ENCODE measurements at regions not wholly inside any gene's neighbourhood (a gene's known extent, or its start where the extent isn't known, plus 50 kb on each side); places are given as distances from the start of the nearest gene placed in this dataset.

DNA sequence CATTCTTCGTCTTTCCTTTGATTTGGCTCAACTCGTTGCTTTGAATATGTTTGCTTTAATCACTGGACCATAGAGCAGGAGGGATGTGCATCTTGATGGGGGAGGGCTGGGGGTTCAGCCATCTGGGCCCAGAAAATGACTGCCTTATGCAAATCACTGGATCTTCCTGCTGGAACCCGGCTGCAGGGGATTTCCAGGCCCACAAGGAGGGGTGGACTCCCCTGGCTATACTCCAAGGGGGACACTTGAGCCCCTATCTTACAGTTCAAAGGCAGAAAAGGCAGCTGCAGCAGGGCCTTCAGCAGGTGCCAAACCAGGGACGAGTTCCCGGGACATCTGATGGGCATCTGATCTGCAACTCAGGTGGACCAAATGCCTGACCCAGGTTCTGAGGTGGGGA, 122.5 kb downstream of the DICER1 start:
- TF ChIP-seq CTCF (IDR thresholded peaks at IDR 0.05; ENCODE audit: insufficient read depth, low read depth, low read length) = no peak
- Histone ChIP-seq H3K4me3 (ENCODE audit: low read depth, low read length) (no peak overlapping the region), H3K27me3 (ENCODE audit: control insufficient read depth, insufficient read depth, low read length) (no peaks in the 10 kb centered on the region), H3K36me3 (ENCODE audit: control insufficient read depth, insufficient read depth, low read length) (no peaks in the 10 kb centered on the region)
- CTCF ChIA-PET = no interaction called here
- no peak for DNase-seq (ENCODE audit: low read depth)
- POLR2A ChIA-PET = no interaction called here

DNA sequence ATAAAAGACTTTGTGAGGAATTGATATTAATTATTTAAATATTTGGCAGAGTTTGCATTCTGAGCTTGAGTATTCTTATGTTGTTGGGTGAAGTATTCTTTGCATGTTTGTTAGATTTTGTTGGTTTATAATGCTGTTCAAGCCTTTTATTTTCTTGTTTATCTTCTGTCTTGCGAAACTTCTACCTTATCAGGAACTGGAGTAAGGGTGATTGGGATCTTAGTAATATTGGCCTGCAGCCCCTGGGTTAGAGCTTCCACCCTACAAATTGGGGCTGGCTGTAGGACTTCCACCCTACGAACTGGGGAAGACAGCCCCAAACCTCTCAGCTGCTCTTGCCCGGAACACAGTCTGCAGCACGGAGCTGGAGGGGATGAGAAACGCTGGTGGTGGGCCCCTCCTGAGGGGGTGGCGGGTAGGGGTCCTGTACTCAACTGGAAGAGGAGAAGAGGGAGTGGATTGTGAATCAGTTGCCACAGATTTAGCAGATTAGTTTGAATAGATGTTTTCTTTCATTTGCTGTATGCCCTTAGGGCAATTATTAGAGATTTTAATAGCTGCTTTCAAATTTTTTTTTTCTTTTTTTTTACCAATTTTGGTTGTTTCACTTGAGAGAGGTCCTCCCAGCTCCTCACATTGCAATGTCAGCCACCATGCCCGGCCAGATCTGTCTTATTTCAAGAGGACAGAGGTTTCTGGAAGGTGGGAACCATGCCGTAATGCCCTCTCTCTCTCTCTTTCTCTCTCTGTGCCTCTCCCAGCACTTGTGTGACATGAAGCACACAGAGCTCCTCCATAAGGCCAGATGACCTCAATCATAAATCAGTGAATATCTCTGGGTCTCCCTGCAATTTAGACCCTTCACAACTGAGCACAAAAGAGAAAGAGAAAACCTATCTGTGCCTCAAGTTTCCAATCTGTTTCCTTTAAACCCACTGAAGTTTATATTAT, 123.4 kb downstream of the DICER1 start:
- no peaks in the 10 kb centered on the region for H3K27me3 ChIP-seq (ENCODE audit: control insufficient read depth, insufficient read depth, low read length)
- DNase-seq (ENCODE audit: low read depth) = no peak
- ChIA-PET CTCF (no interaction called here), POLR2A (no interaction called here)
- no peak for TF ChIP-seq CTCF (IDR thresholded peaks at IDR 0.05; ENCODE audit: insufficient read depth, low read depth, low read length)
- H3K4me3 ChIP-seq (ENCODE audit: low read depth, low read length) = no peak overlapping the region
- H3K36me3 ChIP-seq (ENCODE audit: control insufficient read depth, insufficient read depth, low read length) = no peaks in the 10 kb centered on the region

DNA sequence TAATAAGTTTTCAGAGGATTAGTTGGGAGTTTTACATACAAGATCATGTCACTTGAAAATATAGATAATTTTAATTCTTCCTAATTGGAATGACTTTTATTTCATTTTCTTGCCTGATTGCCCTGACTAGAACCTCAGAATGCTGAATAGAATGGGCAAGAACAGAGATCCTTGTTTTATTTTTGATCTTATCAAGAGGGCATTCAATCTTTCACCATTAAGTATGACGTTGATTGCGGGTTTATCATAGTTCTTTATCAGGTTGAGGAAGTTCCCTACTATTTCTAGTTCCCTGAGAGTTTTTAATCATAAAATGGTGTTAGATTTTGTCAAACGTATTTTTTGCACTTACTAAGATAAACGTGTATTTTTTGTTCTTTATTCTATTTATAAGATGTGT, 124.3 kb downstream of the DICER1 start:
- H3K27me3 ChIP-seq (ENCODE audit: control insufficient read depth, insufficient read depth, low read length) = no peaks in the 10 kb centered on the region
- ChIA-PET POLR2A (no interaction called here), CTCF (no interaction called here)
- H3K36me3 ChIP-seq (ENCODE audit: control insufficient read depth, insufficient read depth, low read length) = no peaks in the 10 kb centered on the region
- TF ChIP-seq CTCF (IDR thresholded peaks at IDR 0.05; ENCODE audit: insufficient read depth, low read depth, low read length) = no peak
- H3K4me3 ChIP-seq (ENCODE audit: low read depth, low read length) = no peak overlapping the region
- no peak for DNase-seq (ENCODE audit: low read depth)

DNA sequence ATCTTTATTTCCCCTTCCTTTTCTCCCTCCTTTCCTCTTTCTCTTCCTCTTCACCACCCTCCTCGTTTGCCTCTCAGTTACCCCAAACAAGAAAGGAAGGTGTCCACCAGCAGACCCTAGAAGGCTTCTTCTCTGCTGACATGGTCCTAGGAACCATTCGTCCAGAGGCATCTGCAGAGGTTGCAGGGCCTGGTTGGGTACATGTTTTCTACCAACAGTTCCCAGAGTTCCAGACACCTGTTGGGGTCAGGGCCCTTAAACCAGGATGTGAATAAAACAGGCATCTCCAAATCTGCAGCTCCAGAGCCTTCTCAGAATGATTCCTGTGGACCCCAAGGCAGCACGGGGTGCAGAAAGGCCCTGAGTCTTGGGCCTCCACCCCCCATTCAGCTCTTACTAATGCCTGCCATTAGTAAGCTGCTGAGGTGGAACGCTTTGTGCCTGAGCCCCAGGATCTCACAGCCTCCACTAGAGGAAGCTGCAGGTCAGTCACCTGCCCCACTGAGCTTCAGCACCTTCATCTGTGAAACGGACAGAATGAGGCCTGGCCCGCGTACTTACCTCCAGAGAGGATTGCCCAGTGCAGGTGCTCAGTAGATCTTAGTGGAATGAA, 130.4 kb downstream of the DICER1 start:
- POLR2A ChIA-PET = no interaction called here
- DNase-seq (ENCODE audit: low read depth) = no peak
- CTCF ChIA-PET = no interaction called here
- Histone ChIP-seq H3K27me3 (ENCODE audit: control insufficient read depth, insufficient read depth, low read length) (no peaks in the 10 kb centered on the region), H3K36me3 (ENCODE audit: control insufficient read depth, insufficient read depth, low read length) (no peaks in the 10 kb centered on the region), H3K4me3 (ENCODE audit: low read depth, low read length) (no peak overlapping the region)
- no peak for TF ChIP-seq CTCF (IDR thresholded peaks at IDR 0.05; ENCODE audit: insufficient read depth, low read depth, low read length)

DNA sequence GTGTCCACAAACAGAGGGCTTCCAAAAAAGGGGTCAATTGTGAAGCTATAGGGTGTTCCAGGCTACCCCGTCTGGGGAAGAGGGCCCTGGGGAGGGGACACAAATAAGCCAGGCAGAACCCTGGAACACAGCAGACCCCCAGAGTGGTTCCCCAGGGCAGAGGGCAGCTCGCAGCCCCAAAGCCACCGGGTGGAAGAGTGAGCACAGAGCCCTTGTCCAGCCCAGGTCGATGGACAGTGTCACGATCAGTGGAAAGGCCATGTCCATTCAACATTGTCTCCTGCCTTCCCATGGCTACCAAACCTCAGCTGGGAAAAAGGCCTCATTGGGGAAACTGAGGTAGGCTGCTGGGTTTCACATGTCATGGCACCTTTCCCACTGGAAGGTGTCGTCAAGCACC, 131.4 kb downstream of the DICER1 start:
- TF ChIP-seq CTCF (IDR thresholded peaks at IDR 0.05; ENCODE audit: insufficient read depth, low read depth, low read length) = no peak
- no peaks in the 10 kb centered on the region for H3K36me3 ChIP-seq (ENCODE audit: control insufficient read depth, insufficient read depth, low read length)
- ChIA-PET CTCF (no interaction called here), POLR2A (no interaction called here)
- no peak overlapping the region for H3K4me3 ChIP-seq (ENCODE audit: low read depth, low read length)
- DNase-seq (ENCODE audit: low read depth) = no peak
- H3K27me3 ChIP-seq (ENCODE audit: control insufficient read depth, insufficient read depth, low read length) = no peaks in the 10 kb centered on the region

All from BJ (cell line).